ENCODE measurements at regions not wholly inside any gene's neighbourhood (a gene's known extent, or its start where the extent isn't known, plus 50 kb on each side); places are given as distances from the start of the nearest gene placed in this dataset.

DNA sequence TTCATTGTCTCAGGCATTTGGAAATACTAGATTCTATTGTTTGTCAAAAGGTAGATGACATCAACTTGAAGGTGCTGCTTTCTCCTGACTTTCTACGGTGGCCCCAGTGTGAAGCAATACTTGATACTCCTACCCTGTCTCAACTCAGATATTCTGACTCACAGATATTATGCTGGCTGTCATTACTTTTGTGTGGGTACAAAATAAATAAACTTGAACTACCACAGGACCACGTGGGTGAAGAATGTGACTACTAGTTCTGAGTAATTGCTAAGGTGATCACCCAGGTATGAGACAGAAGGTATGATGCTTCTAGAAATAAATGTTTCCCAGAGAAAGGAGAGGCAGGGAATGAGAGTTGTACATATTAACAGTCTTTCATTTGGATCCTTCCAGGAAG, 275.3 kb upstream of the SPOCK3 start:
- no peak for DNase-seq

- DNase-seq: no peak
Measured at GRCh38 chr4:167524091-167524490, 289.8 kb upstream of the SPOCK3 start.

DNA sequence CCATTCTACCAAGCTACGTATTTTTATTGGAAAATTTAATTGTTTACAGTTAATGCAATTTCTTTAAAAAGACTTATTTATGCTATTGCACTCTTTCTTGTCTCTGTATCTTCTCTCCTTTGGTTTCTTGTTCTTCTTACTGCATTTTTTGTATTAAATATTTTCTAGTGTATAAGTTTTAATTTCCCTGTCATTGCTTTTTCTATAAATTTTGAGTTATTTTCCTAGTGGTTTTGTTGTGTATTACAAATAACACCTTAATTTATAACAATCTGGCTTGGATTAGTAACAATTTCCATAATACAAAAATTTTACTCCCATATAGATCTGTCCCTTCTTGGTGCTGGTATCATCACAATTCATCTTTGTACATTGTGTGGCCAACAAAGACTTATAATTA, 303.5 kb upstream of the SPOCK3 start:
- no peak for DNase-seq

DNA sequence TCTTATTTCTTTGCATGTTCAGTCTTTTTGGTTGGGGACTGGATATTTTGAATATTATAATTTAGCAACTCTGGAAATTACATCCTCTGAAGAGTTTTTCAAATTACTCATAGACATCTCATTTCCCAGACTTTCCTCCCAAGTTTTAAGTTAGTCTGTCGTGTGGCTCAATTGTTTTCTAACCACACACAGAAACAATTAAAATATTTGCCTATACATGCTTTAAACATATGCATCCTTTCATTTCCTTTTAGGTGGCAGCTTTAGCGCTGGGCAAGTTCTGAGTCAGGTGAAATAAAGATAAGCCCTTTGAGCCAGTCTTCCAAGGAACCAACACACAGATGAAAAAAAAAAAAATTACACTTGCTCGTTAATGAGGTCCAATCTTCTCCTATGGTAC, 307.0 kb upstream of the SPOCK3 start:
- no peak for DNase-seq

GRCh38 chr4:167544391-167544790, 310.1 kb upstream of the SPOCK3 start:
- DNase-seq: no peak

- no peak for DNase-seq
Measured at GRCh38 chr4:167550021-167550420, 315.7 kb upstream of the SPOCK3 start.

DNA sequence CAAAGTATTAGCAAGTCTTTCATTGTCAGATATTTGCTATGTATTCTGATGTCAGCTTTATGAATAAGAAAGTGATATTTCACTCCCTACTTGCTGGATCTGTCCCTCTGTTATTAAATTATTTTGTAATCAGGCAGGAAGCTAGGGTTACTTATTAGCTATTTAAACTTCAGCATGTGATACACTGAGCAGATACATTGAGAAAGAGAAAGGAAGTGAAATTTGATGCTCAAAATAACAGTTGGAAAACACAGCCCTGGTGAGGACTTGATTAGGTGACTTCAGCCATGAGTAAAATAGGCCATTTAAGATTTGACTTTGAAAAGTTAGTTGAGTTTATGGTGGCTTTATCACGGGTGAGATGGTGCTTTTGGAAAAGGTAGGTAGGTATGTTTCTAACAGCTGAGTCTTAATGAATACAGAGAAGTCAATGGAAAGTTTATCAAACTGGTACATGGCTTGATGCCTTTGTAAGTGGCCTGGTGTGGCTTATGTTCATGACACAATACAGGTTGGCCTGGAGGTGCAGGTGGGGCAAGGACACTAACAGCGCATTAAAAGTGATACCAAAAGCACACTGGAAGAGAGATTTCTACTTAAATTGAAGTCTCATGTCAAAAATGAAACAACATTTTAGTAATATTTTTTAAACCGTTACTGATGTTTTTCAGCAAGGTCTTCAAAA, 321.2 kb upstream of the SPOCK3 start:
- DNase-seq: no peak

DNA sequence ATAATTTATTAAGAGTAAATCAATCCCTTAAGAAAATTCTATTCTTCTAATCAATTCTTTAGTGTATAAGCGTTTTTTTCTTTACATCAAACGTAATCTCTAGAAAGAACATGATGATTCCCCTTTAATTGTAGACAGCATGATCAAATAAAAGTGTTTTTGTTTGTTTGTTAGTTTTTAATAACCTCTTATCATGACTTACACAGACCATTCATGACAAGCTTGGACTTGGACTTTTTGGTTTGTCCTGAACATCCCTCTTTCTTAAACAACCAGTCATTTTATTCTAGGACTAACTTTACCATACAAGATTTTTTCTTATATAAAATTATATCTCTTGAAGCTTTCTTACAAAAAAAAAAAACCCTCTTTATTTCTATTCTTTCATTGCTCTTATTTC, 344.6 kb upstream of the SPOCK3 start:
- no peak for DNase-seq

DNA sequence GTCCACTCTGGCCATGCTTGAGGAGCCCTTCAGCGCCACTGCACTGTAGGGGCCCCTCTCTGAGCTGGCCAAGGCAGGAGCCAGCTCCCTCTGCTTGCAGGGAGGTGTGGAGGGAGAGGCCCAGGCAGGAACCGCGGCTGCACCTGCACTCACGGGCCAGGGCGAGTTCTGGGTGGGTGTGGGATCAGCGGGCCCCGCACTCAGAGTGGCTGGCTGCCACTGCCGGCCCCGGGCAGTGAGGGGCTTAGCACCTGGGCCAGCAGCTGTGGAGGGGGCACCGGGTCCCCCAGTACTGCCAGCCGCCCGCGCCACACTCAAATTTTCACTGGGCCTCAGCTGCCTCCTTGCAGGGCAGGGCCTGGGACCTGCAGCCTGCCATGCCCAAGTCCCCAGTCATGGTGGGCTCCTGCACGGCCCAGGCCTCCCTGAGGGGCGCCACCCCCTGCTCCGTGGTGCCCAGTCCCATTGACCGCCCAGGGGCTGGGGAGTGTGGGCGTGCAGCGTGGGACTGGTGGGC, 347.2 kb upstream of the SPOCK3 start:
- DNase-seq: no peak

DNA sequence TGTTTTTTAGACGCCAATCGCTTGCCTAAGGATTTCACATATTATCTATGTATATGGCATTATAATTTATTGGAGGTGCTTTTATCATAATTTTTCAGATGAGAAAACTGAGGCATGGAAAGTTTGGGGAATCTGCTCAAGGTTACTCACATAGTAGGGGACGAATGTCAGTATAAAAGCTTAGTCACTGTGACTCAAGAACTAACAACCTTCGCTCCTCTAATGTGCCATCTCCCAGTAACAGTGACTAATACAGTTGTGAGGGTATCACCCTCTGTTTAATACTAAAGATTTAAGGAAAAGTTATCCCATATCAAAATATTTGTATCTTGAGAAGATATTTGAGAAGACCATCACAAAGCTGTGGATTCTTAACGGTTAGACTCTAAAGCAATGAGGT, 353.1 kb upstream of the SPOCK3 start:
- DNase-seq: no peak

DNA sequence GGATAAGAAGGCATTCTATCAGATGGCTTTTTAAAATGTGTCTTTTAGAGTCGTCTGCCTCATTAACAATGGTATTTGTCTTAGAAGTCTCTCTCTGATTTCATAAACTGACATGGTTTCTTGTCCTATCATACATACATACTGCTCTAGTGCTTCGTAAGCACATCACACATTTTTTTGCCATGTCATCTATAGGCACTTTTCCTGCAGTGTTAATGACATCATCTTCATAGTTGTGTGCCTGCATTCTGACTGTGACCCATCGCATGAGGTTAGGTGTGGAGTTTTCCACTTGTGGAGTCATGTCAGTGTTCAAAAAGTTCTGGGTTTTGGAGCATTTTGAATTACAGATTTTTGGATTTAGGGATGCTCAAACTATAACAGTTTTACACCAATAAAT, 361.6 kb upstream of the SPOCK3 start:
- no peak for DNase-seq

- DNase-seq: no peak
Measured at GRCh38 chr4:167602157-167602556, 367.9 kb upstream of the SPOCK3 start.

- DNase-seq: no peak
Measured at GRCh38 chr4:167606551-167606950, 372.3 kb upstream of the SPOCK3 start.

GRCh38 chr4:167613381-167613780, 379.1 kb upstream of the SPOCK3 start:
- no peak for DNase-seq

DNA sequence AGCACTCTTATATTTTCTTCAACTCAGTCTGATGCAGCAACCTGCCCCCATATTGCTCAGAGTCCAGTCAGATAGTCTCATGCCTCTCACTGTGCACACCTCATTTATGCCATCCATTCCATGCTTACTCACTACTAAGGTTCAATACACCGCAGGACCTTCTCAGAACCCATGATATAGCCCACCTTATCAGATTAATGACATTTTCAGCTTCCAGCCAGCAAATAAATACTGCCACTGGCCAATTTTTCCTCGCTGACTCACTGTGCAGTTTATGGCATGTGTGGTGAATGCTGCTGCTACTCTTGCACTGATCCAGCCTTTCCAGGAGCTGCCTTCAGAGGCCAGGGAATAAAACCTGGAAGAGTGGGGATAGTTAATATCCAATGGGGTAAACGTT, 380.6 kb upstream of the SPOCK3 start:
- no peak for DNase-seq

DNA sequence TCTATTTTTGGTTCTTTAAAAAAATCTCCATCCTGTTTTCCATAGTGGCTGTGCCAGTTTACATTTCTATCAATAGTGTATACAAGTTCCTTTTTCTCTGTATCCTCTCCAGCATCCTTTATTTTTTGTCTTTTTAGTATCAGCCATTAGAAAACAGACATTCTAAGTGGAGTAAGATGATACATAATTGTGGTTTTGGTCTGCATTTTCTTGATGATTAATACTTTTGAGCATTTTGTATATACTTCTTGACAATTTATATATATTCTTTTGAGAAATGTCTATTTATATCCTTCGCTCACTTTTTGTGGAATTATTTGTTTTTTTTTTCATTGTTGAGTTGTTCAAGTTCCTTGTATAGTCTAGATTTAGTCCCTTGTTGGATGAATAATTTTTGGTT, 382.2 kb upstream of the SPOCK3 start:
- no peak for DNase-seq

DNA sequence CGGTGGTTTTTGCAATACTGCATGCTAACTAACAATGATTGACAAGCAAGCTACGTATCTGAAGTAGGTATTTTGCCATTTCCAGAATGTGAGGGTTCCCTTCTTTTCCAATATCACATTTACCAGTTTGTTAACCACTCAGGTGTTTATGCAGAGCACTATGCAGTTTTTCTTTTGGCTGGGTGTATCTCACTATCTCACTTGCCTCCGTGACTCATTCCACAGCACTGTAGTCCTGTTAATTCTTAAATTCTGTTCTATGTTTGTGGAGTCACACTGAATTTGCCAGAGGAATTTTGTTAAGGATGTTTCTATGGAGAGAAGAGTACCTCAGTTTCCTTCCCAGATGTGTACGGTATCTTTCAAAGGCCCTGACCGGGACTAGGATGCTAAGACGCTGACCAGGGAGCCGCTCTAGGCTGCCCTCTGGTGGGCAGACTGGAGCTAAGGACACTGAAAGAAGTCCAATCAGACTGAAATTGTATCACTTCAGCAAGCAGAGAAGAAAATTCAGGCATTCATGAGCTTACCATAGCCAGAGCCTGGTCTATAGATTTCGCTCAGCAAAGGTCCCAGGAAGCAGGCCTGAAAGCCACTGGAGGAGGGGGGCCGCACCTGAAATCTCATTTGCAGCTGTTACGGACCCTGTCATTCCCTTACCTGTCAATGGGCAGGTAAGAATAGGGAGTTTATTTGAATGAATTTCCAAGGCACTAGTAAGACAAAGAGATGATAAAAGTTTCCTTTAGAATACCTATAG, 388.4 kb upstream of the SPOCK3 start:
- DNase-seq: peak; percentile 0 to 35

- no peak for DNase-seq
Measured at GRCh38 chr4:167623241-167623572, 388.9 kb upstream of the SPOCK3 start.

DNA sequence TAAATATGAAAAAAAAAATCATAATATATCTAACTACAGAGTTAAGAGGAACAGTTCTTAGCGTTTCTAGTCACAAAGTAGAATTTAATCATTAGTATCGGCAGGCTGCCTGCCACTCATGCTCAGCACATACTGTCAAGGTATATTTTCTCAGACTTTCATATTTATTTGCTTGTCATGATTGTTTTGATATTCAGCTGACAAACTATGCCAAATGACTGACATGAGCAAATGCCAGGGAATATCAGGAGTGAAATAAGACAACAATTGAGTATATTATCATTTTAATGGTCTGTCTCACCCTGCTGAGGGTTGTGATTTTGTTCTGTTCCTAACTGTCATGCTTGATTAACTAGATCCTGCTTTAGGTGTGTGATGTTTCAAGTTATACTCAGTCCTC, 395.0 kb upstream of the SPOCK3 start:
- DNase-seq: no peak

- no peak for DNase-seq
Measured at GRCh38 chr4:167642250-167642649, 408.0 kb upstream of the SPOCK3 start.

DNA sequence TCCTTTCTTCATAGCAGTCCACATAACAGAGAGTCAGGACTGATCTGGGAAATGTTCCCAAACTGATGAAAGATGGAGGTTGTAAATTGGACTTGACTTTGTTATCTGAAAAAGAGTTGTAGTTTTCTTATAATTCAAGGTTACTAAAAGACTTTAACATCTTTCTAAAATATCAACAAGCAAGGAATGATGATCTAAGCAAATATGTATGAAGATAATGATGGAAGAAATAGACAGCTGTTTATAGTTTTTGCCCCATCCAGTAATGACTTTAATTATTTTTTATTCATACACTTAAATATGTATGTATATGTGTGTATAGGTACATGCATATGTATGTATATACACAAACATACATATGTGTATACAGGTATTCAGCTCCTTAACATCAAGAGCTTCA, 411.1 kb upstream of the SPOCK3 start:
- DNase-seq: no peak

- no peak for DNase-seq
Measured at GRCh38 chr4:167652267-167652666, 418.0 kb upstream of the SPOCK3 start.

- peak; percentile 39 to 74 for DNase-seq
Measured at GRCh38 chr4:167688660-167689142, 403.6 kb upstream of the ANXA10 start.

- no peak for DNase-seq
Measured at GRCh38 chr4:167702391-167702790, 389.9 kb upstream of the ANXA10 start.

DNA sequence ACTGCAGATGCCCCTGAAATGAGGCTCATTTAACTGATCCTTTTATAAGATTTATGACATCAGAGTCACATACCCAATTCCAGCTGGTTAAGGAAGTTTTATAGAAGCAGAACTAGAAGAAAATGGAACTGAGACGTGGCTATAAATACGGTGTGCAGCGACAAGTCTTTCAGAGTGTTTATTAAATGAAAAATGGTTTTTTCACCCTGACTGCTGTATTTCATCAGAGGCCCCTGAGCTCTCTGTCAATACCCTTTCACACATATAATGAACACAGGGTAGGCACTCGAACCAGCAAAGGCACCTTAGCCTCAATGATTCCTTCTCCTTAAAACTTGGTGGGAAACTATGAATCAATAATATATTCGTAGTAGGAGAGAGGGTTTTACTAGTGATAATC, 380.8 kb upstream of the ANXA10 start:
- DNase-seq: no peak

All from NCI-H524 (cell line).